Urinary bladder (tissue), 3 donors: ENCODE measurements at regions not wholly inside any gene's neighbourhood (a gene's known extent, or its start where the extent isn't known, plus 50 kb on each side); places are given as distances from the start of the nearest gene placed in this dataset.

ENCODE experiments used
- DNase-seq: peaks from one replicate; pipeline ENCODE4 v3.0.0-alpha.2; 2015; ENCODE audit errors: extremely low spot score
- H3K27ac ChIP-seq: one replicate; pipeline ENCODE4 v1.5.1; 2013; ENCODE audit warnings: low read depth, mild to moderate bottlenecking, moderate library complexity
- H3K36me3 ChIP-seq: one replicate; pipeline ENCODE4 v1.6.1; 2013; ENCODE audit warnings: mild to moderate bottlenecking, moderate library complexity; ENCODE audit not compliant: insufficient read depth
- H3K4me1 ChIP-seq: one replicate; pipeline ENCODE4 v1.6.1; 2013; ENCODE audit warnings: mild to moderate bottlenecking, moderate library complexity; ENCODE audit not compliant: insufficient read depth
- H3K4me3 ChIP-seq: one replicate; pipeline ENCODE4 v1.5.1; 2013; ENCODE audit warnings: low read depth, low read length
- WGBS: extraction: QIAGEN DNeasy Blood & Tissue Kit; methylation state at CpG from one replicate; pipeline ENCODE4 v1.1.7; 2013; 5-methylcytosine and 5-hydroxymethylcytosine counted together
- donor health status: healthy with polysubstance abuse.
- donor health status: healthy.

DNA sequence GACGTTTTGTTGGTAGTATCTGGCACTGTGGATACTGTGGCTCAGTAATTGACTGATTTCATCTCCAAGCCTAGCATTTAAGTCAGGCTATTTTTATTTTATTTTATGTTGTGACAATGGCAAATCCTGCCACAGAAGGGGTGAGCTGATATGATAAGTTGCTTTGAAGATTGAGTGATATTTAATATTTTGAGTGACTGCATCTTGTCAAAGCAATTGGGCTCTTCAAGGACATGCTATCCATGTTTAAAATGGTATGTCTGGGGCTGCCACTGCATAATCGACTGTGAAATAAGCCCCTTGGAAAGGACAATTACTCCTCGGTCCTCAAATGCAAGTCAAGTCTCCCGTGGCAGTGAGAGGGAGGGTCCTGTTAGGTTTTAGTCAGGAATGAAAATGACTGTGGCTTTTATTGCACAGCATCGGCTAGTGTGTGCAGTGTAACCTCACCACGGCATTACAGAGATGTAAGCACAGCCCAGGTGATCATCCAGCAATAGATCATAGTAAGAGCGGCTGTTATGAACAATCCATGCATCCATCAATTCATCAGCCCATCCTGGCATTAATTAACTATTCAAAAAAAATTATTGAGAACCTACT lies 178.2 kb downstream of the GBA3 start:
- H3K4me3 ChIP-seq = no peak overlapping the region
- WGBS = 62% methylated on average over 7 of the region's 7 CpGs
- DNase-seq = no peak
- H3K4me1 ChIP-seq = no peaks in the 10 kb centered on the region
- H3K36me3 ChIP-seq = no peaks in the 10 kb centered on the region
- H3K27ac ChIP-seq = no peak overlapping the region

- H3K27ac ChIP-seq = no peak overlapping the region
- H3K36me3 ChIP-seq = no peaks in the 10 kb centered on the region
- DNase-seq = no peak
- no peaks in the 10 kb centered on the region for H3K4me1 ChIP-seq
- 35% methylated on average over 3 of the region's 3 CpGs for WGBS
- no peak overlapping the region for H3K4me3 ChIP-seq
Observed at GRCh38 chr4:22869235-22869634, 176.5 kb downstream of the GBA3 start.
